CD8-positive, alpha-beta memory T cell (primary cell): ENCODE measurements at regions not wholly inside any gene's neighbourhood (a gene's known extent, or its start where the extent isn't known, plus 50 kb on each side); places are given as distances from the start of the nearest gene placed in this dataset.

Source experiments
- CTCF ChIA-PET: fragments of 350-600 bp; sonication (Branson Sonifier 250); formaldehyde crosslinking; loops from one replicate; lab custom pipeline; 2021; ENCODE audit warnings: antibody characterized with exemption; lab: Charles Lee
- POLR2A ChIA-PET: fragments of 350-600 bp; sonication (Branson Sonifier 250); formaldehyde crosslinking; loops from one replicate; lab custom pipeline; 2021; ENCODE audit warnings: antibody characterized with exemption; lab: Charles Lee
- DNase-seq, 5 donors: peaks; one replicate each; pipeline versions ENCODE4 v3.0.0 to v3.0.0-alpha.2; 2020 to 2022; ENCODE audit warnings: mixed read lengths in 1 of 5
- H3K27ac ChIP-seq: one replicate; pipeline ENCODE4 v1.7.0; 2013; ENCODE audit warnings: low read depth, mild to moderate bottlenecking, low read length, moderate library complexity
- H3K27me3 ChIP-seq: 2 replicates; pipeline ENCODE4 v1.7.0; 2013; ENCODE audit warnings: low read length, mild to moderate bottlenecking; ENCODE audit not compliant: insufficient read depth, poor library complexity, severe bottlenecking
- H3K36me3 ChIP-seq: 2 replicates; pipeline ENCODE4 v1.7.0; 2013; ENCODE audit warnings: mild to moderate bottlenecking, low read length, moderate library complexity; ENCODE audit not compliant: insufficient read depth
- H3K4me1 ChIP-seq: 2 replicates; pipeline ENCODE4 v1.7.0; 2013; ENCODE audit warnings: mild to moderate bottlenecking, low read length, moderate library complexity; ENCODE audit not compliant: insufficient read depth
- H3K4me3 ChIP-seq: 2 replicates; pipeline ENCODE4 v1.7.0; 2013; ENCODE audit warnings: mild to moderate bottlenecking, low read length
- H3K9me3 ChIP-seq: 2 replicates; pipeline ENCODE4 v1.7.0; 2013; ENCODE audit warnings: mild to moderate bottlenecking, low read length
- H3K27ac Mint-ChIP-seq, 8 donors: one replicate each; pipeline ENCODE4 v1.8.0; 2020 to 2021; ENCODE audit warnings: mixed read lengths in 8 of 8, mild to moderate bottlenecking in 6 of 8, inconsistent platforms in 3 of 8, moderate library complexity in 3 of 8
- H3K27me3 Mint-ChIP-seq, 2 donors: one replicate each; pipeline ENCODE4 v1.8.0; 2020 to 2021; ENCODE audit warnings: mixed read lengths in 2 of 2, mild to moderate bottlenecking in 1 of 2, moderate library complexity in 1 of 2
- H3K36me3 Mint-ChIP-seq, 3 donors: one replicate each; pipeline ENCODE4 v1.8.0; 2020 to 2021; ENCODE audit warnings: mixed read lengths in 3 of 3, inconsistent platforms in 1 of 3, mild to moderate bottlenecking in 1 of 3
- H3K4me1 Mint-ChIP-seq, 3 donors: one replicate each; pipeline ENCODE4 v1.8.0; 2020 to 2021; ENCODE audit warnings: mixed read lengths in 3 of 3, inconsistent platforms in 1 of 3, mild to moderate bottlenecking in 1 of 3
- H3K4me3 Mint-ChIP-seq, 7 donors: one replicate each; pipeline ENCODE4 v1.8.0; 2020 to 2021; ENCODE audit warnings: mixed read lengths in 7 of 7, mild to moderate bottlenecking in 6 of 7, moderate library complexity in 4 of 7, inconsistent platforms in 2 of 7
- H3K9me3 Mint-ChIP-seq, 5 donors: one replicate each; pipeline ENCODE4 v1.8.0; 2020 to 2022; ENCODE audit warnings: mixed read lengths in 5 of 5, mild to moderate bottlenecking in 3 of 5, moderate library complexity in 2 of 5, inconsistent platforms in 1 of 5

- no peaks in the 10 kb centered on the region for H3K36me3 ChIP-seq
- POLR2A ChIA-PET: no interaction called here
- H3K36me3 Mint-ChIP-seq: no peaks in the 10 kb centered on the region
- H3K27ac ChIP-seq: no peak overlapping the region
- H3K4me3 Mint-ChIP-seq: no peak overlapping the region
- H3K9me3 ChIP-seq: no peaks in the 10 kb centered on the region
- H3K9me3 Mint-ChIP-seq: peaks cover 10 to 24% (median 18%) of the 10 kb centered on the region in 5 donors
- H3K4me1 ChIP-seq: no peaks in the 10 kb centered on the region
- no peak overlapping the region for H3K4me3 ChIP-seq
- CTCF ChIA-PET: no interaction called here
- no peaks in the 10 kb centered on the region for H3K27me3 ChIP-seq
- H3K4me1 Mint-ChIP-seq: no peaks in the 10 kb centered on the region
- no peak overlapping the region for H3K27ac Mint-ChIP-seq
- DNase-seq: no peak
- H3K27me3 Mint-ChIP-seq: peaks cover 4 to 11% of the 10 kb centered on the region in 2 donors
These were observed 87.8 kb downstream of the COL6A6 start for GRCh38 chr3:130604806-130605205.

GRCh38 chr3:130606336-130606735 is 89.4 kb downstream of the COL6A6 start:
- H3K4me3 ChIP-seq: no peak overlapping the region
- H3K27me3 ChIP-seq: no peaks in the 10 kb centered on the region
- H3K4me1 Mint-ChIP-seq: no peaks in the 10 kb centered on the region
- no peaks in the 10 kb centered on the region for H3K36me3 ChIP-seq
- ChIA-PET POLR2A (no interaction called here), CTCF (no interaction called here)
- H3K4me3 Mint-ChIP-seq: no peak overlapping the region
- no peak for DNase-seq
- no peaks in the 10 kb centered on the region for H3K9me3 ChIP-seq
- H3K36me3 Mint-ChIP-seq: no peaks in the 10 kb centered on the region
- no peak overlapping the region for H3K27ac Mint-ChIP-seq
- no peaks in the 10 kb centered on the region for H3K4me1 ChIP-seq
- H3K27ac ChIP-seq: no peak overlapping the region
- H3K9me3 Mint-ChIP-seq: peaks cover 11 to 24% (median 18%) of the 10 kb centered on the region in 5 donors
- peaks cover 2 to 9% of the 10 kb centered on the region in 2 donors for H3K27me3 Mint-ChIP-seq

- POLR2A ChIA-PET: no interaction called here
These were observed 90.7 kb downstream of the COL6A6 start for GRCh38 chr3:130607553-130608154.

GRCh38 chr3:130609166-130609979 is 92.4 kb downstream of the COL6A6 start:
- peaks cover 13 to 29% (median 25%) of the 10 kb centered on the region in 5 donors for H3K9me3 Mint-ChIP-seq
- ChIA-PET CTCF (interaction anchor here (0.9 kb wide), 1 partner anchor 29 kb away, joined by 3 read pairs; no protein-coding TSS in a partner anchor), POLR2A (no interaction called here)
- no peaks in the 10 kb centered on the region for H3K4me1 Mint-ChIP-seq
- H3K36me3 Mint-ChIP-seq: no peaks in the 10 kb centered on the region
- Histone ChIP-seq H3K9me3 (no peaks in the 10 kb centered on the region), H3K27me3 (no peaks in the 10 kb centered on the region), H3K4me3 (no peak overlapping the region), H3K36me3 (no peaks in the 10 kb centered on the region), H3K27ac (no peak overlapping the region), H3K4me1 (no peaks in the 10 kb centered on the region)
- no peak overlapping the region for H3K27ac Mint-ChIP-seq
- DNase-seq: no peak
- H3K27me3 Mint-ChIP-seq: peaks cover 2 to 7% of the 10 kb centered on the region in 2 donors
- H3K4me3 Mint-ChIP-seq: no peak overlapping the region

More at GRCh38 chr3:130607553-130608154, 90.7 kb downstream of the COL6A6 start:
- Histone ChIP-seq H3K36me3 (no peaks in the 10 kb centered on the region), H3K4me1 (no peaks in the 10 kb centered on the region), H3K27ac (no peak overlapping the region), H3K4me3 (no peak overlapping the region), H3K27me3 (no peaks in the 10 kb centered on the region), H3K9me3 (no peaks in the 10 kb centered on the region)
- peaks cover 15 to 27% (median 23%) of the 10 kb centered on the region in 5 donors for H3K9me3 Mint-ChIP-seq
- no peaks in the 10 kb centered on the region for H3K36me3 Mint-ChIP-seq
- H3K27me3 Mint-ChIP-seq: peaks cover 2 to 11% of the 10 kb centered on the region in 2 donors
- no peak overlapping the region for H3K4me3 Mint-ChIP-seq
- H3K4me1 Mint-ChIP-seq: no peaks in the 10 kb centered on the region
- CTCF ChIA-PET: no interaction called here
- no peak for DNase-seq
- no peak overlapping the region for H3K27ac Mint-ChIP-seq

- H3K27ac Mint-ChIP-seq: no peak overlapping the region
- H3K27ac ChIP-seq: no peak overlapping the region
- no peaks in the 10 kb centered on the region for H3K27me3 ChIP-seq
- no peaks in the 10 kb centered on the region for H3K36me3 ChIP-seq
- peaks cover 0 to 4% (median 0%) of the 10 kb centered on the region in 5 donors for H3K9me3 Mint-ChIP-seq
- no peak overlapping the region for H3K4me3 Mint-ChIP-seq
- no peak overlapping the region for H3K4me3 ChIP-seq
- peaks cover 7 to 26% of the 10 kb centered on the region in 2 donors for H3K27me3 Mint-ChIP-seq
- H3K9me3 ChIP-seq: no peaks in the 10 kb centered on the region
- ChIA-PET CTCF (no interaction called here), POLR2A (no interaction called here)
- no peaks in the 10 kb centered on the region for H3K4me1 Mint-ChIP-seq
- DNase-seq: no peak
- no peaks in the 10 kb centered on the region for H3K4me1 ChIP-seq
- H3K36me3 Mint-ChIP-seq: no peaks in the 10 kb centered on the region
These were observed 102.2 kb downstream of the COL6A6 start for GRCh38 chr3:130619196-130619595.

GRCh38 chr3:130621824-130622223 is 104.8 kb downstream of the COL6A6 start:
- H3K36me3 Mint-ChIP-seq: no peaks in the 10 kb centered on the region
- Histone ChIP-seq H3K4me3 (no peak overlapping the region), H3K36me3 (no peaks in the 10 kb centered on the region), H3K4me1 (no peaks in the 10 kb centered on the region), H3K27me3 (no peaks in the 10 kb centered on the region), H3K9me3 (no peaks in the 10 kb centered on the region), H3K27ac (no peak overlapping the region)
- no peaks in the 10 kb centered on the region for H3K4me1 Mint-ChIP-seq
- no peak overlapping the region for H3K4me3 Mint-ChIP-seq
- no peak overlapping the region for H3K27ac Mint-ChIP-seq
- ChIA-PET CTCF (no interaction called here), POLR2A (no interaction called here)
- H3K9me3 Mint-ChIP-seq: peaks cover 0 to 3% (median 0%) of the 10 kb centered on the region in 5 donors
- peaks cover 10 to 26% of the 10 kb centered on the region in 2 donors for H3K27me3 Mint-ChIP-seq
- no peak for DNase-seq

GRCh38 chr3:130626049-130626448 is 109.1 kb downstream of the COL6A6 start:
- Histone ChIP-seq H3K4me1 (no peaks in the 10 kb centered on the region), H3K27ac (no peak overlapping the region), H3K9me3 (no peaks in the 10 kb centered on the region), H3K27me3 (no peaks in the 10 kb centered on the region), H3K36me3 (no peaks in the 10 kb centered on the region), H3K4me3 (no peak overlapping the region)
- ChIA-PET POLR2A (no interaction called here), CTCF (no interaction called here)
- Mint-ChIP-seq H3K4me3 (no peak overlapping the region), H3K27ac (no peak overlapping the region), H3K36me3 (no peaks in the 10 kb centered on the region), H3K27me3 (peaks cover 10 to 24% of the 10 kb centered on the region in 2 donors), H3K4me1 (no peaks in the 10 kb centered on the region), H3K9me3 (peaks cover 0 to 3% (median 3%) of the 10 kb centered on the region in 5 donors)
- no peak for DNase-seq

GRCh38 chr3:130627143-130627855 is 110.3 kb downstream of the COL6A6 start:
- Mint-ChIP-seq H3K4me1 (no peaks in the 10 kb centered on the region), H3K36me3 (no peaks in the 10 kb centered on the region), H3K9me3 (peaks cover 0 to 3% (median 3%) of the 10 kb centered on the region in 5 donors), H3K4me3 (no peak overlapping the region), H3K27me3 (peaks cover 10 to 24% of the 10 kb centered on the region in 2 donors), H3K27ac (no peak overlapping the region)
- CTCF ChIA-PET: no interaction called here
- POLR2A ChIA-PET: no interaction called here
- H3K9me3 ChIP-seq: no peaks in the 10 kb centered on the region
- DNase-seq: no peak
- no peaks in the 10 kb centered on the region for H3K36me3 ChIP-seq
- no peaks in the 10 kb centered on the region for H3K27me3 ChIP-seq
- H3K4me1 ChIP-seq: no peaks in the 10 kb centered on the region
- no peak overlapping the region for H3K27ac ChIP-seq
- no peak overlapping the region for H3K4me3 ChIP-seq
